ENCODE measurements at regions not wholly inside any gene's neighbourhood (a gene's known extent, or its start where the extent isn't known, plus 50 kb on each side); places are given as distances from the start of the nearest gene placed in this dataset.

GRCh38 chr11:115556984-115557383 is 52.8 kb upstream of the CADM1 start:
- DNase-seq, result no peak

DNA sequence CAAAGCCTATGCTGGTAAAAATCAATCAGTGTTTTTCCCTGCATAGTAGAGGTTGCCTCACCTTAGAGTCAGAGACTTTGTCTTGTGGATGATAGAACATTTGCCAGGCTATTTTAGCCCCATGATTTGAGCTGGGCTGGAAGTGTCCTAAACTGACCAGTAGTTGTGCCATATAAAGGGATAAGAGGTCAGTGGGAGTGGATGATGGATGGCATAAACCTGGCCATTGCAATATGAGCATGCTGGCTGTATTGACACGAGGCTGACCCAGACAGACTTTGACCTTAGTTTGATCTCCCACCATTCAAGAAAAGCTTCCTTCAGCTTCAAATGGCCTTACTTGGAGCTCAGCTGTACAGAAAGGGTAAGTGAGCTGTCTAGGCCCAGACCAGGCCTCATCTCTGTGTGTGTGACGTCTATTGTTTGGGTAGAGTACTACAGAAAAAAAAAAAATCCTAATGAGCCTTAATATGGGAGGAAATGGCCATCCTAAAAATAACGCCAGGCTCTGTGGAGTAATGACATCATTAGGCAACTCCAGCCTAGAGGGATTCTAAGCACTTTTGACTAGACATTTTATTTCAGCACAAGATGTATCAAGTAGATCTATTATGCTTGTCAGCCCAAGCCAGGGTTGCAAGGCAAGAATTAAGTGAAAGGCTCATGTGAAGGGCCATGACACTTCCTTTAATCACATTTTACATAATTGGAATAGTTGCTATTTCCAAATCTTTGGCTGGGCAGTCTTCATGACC is 51.3 kb upstream of the CADM1 start:
- DNase-seq, result no peak

Measured in DMS153 (cell line).